ENCODE measurements at regions not wholly inside any gene's neighbourhood (a gene's known extent, or its start where the extent isn't known, plus 50 kb on each side); places are given as distances from the start of the nearest gene placed in this dataset.
"Not testable (repeated sequence)": the region's sequence is repeated elsewhere in the genome, so short reads cannot be mapped to it uniquely, and the experiment has no call there.

- no peak for DNase-seq (ENCODE audit: extremely low read depth, low read depth)
- H3K4me3 ChIP-seq (replicated peaks; ENCODE audit: low read depth, low read length), result no peak overlapping the region
- no peak for TF ChIP-seq CTCF (IDR thresholded peaks at IDR 0.05; ENCODE audit: low read depth, low read length, missing control alignments)
Measured at GRCh38 chr6:119834418-119834817, 484.9 kb upstream of the MAN1A1 start.

GRCh38 chr6:119832411-119832810, 482.9 kb upstream of the MAN1A1 start:
- no peak for TF ChIP-seq CTCF (IDR thresholded peaks at IDR 0.05; ENCODE audit: low read depth, low read length, missing control alignments)
- no peak overlapping the region for H3K4me3 ChIP-seq (replicated peaks; ENCODE audit: low read depth, low read length)
- no peak for DNase-seq (ENCODE audit: extremely low read depth, low read depth)

GRCh38 chr6:119830494-119831295, 481.1 kb upstream of the MAN1A1 start:
- H3K4me3 ChIP-seq (replicated peaks; ENCODE audit: low read depth, low read length), result no peak overlapping the region
- DNase-seq (ENCODE audit: extremely low read depth, low read depth), result no peak
- no peak for TF ChIP-seq CTCF (IDR thresholded peaks at IDR 0.05; ENCODE audit: low read depth, low read length, missing control alignments)

GRCh38 chr6:119830069-119830468, 480.5 kb upstream of the MAN1A1 start:
- no peak overlapping the region for H3K4me3 ChIP-seq (replicated peaks; ENCODE audit: low read depth, low read length)
- no peak for DNase-seq (ENCODE audit: extremely low read depth, low read depth)
- no peak for TF ChIP-seq CTCF (IDR thresholded peaks at IDR 0.05; ENCODE audit: low read depth, low read length, missing control alignments)

GRCh38 chr6:119829499-119829898, 479.9 kb upstream of the MAN1A1 start:
- not testable (repeated sequence) for H3K4me3 ChIP-seq (replicated peaks; ENCODE audit: low read depth, low read length); DNase-seq (ENCODE audit: extremely low read depth, low read depth)

GRCh38 chr6:119829006-119829405, 479.4 kb upstream of the MAN1A1 start:
- TF ChIP-seq CTCF (IDR thresholded peaks at IDR 0.05; ENCODE audit: low read depth, low read length, missing control alignments), result no peak
- no peak overlapping the region for H3K4me3 ChIP-seq (replicated peaks; ENCODE audit: low read depth, low read length)
- no peak for DNase-seq (ENCODE audit: extremely low read depth, low read depth)

- TF ChIP-seq CTCF (IDR thresholded peaks at IDR 0.05; ENCODE audit: low read depth, low read length, missing control alignments), result no peak
- no peak for DNase-seq (ENCODE audit: extremely low read depth, low read depth)
- no peak overlapping the region for H3K4me3 ChIP-seq (replicated peaks; ENCODE audit: low read depth, low read length)
Measured at GRCh38 chr6:119821380-119821779, 471.8 kb upstream of the MAN1A1 start.
